Neural cell (in vitro differentiated cells): ENCODE measurements at regions not wholly inside any gene's neighbourhood (a gene's known extent, or its start where the extent isn't known, plus 50 kb on each side); places are given as distances from the start of the nearest gene placed in this dataset.

Experiments used
- H2AFZ ChIP-seq: fragments of 200-600, 300-800 bp; sonication (generic), shearing (Covaris generic); 2 replicates; pipeline ENCODE4 v1.6.0; 2014; ENCODE audit warnings: low read depth, mild to moderate bottlenecking, antibody characterized with exemption, low read length, moderate library complexity
- H3F3A ChIP-seq: fragments of 200-600 bp; shearing (Covaris generic); 2 replicates; pipeline ENCODE4 v1.6.1; 2016; ENCODE audit warnings: mild to moderate bottlenecking, moderate library complexity, mixed read lengths, antibody characterized with exemption, low read length; ENCODE audit not compliant: insufficient read depth, poor library complexity, severe bottlenecking
- H3K27ac ChIP-seq: fragments of 200-600, 300-800 bp; sonication (generic), shearing (Covaris generic); 2 replicates; pipeline ENCODE4 v1.5.1; 2014; ENCODE audit warnings: mild to moderate bottlenecking, low read length, moderate library complexity
- H3K27me3 ChIP-seq: fragments of 300-800, 200-600 bp; sonication (generic), shearing (Covaris generic); 2 replicates; pipeline ENCODE4 v1.6.0; 2014; ENCODE audit warnings: mild to moderate bottlenecking, low read depth, low read length, moderate library complexity; ENCODE audit not compliant: insufficient read depth
- H3K36me3 ChIP-seq: fragments of 300-800, 200-600 bp; sonication (generic), shearing (Covaris generic); 2 replicates; pipeline ENCODE4 v1.5.1; 2014; ENCODE audit warnings: mild to moderate bottlenecking, antibody characterized with exemption, low read length, moderate library complexity; ENCODE audit not compliant: insufficient read depth
- H3K4me2 ChIP-seq: fragments of 300-800, 200-600 bp; sonication (generic), shearing (Covaris generic); 2 replicates; pipeline ENCODE4 v1.6.0; 2014; ENCODE audit warnings: mild to moderate bottlenecking, low read length
- H3K4me3 ChIP-seq: fragments of 300-800, 200-600 bp; sonication (generic), shearing (Covaris generic); 2 replicates; pipeline ENCODE4 v1.5.1; 2014; ENCODE audit warnings: mild to moderate bottlenecking, low read length, moderate library complexity
- H3K79me2 ChIP-seq: fragments of 200-600 bp; shearing (Covaris generic); replicated peaks from 2 replicates; pipeline ENCODE4 v1.6.0; 2014; ENCODE audit warnings: mild to moderate bottlenecking, low read length, moderate library complexity; ENCODE audit not compliant: insufficient read depth
- H3K9ac ChIP-seq: fragments of 300-800, 200-600 bp; sonication (generic), shearing (Covaris generic); 2 replicates; pipeline ENCODE4 v1.6.1; 2016; ENCODE audit warnings: mild to moderate bottlenecking, low read length, mixed read lengths
- H3K9me2 ChIP-seq: fragments of 200-600 bp; shearing (Covaris generic); 2 replicates; pipeline ENCODE4 v1.6.1; 2016; ENCODE audit warnings: mild to moderate bottlenecking, low read length, mixed read lengths; ENCODE audit not compliant: insufficient read depth
- H3K9me3 ChIP-seq: fragments of 200-600, 300-800 bp; sonication (generic), shearing (Covaris generic); 2 replicates; pipeline ENCODE4 v1.6.1; 2016; ENCODE audit warnings: mild to moderate bottlenecking, mixed run types, low read length, moderate library complexity, mixed read lengths
- H4K20me1 ChIP-seq: fragments of 200-600 bp; shearing (Covaris generic); 2 replicates; pipeline ENCODE4 v1.6.1; 2016; ENCODE audit warnings: mild to moderate bottlenecking, mixed run types; ENCODE audit not compliant: insufficient read depth
- CTCF ChIP-seq: fragments of 450-650 bp; IDR thresholded peaks from 2 replicates; pipeline ENCODE4 v1.5.1; 2014; ENCODE audit warnings: antibody characterized with exemption, mild to moderate bottlenecking, moderate library complexity; ENCODE audit not compliant: poor library complexity, severe bottlenecking
- EP300 ChIP-seq: fragments of 450-650 bp; conservative IDR thresholded peaks from 2 replicates; pipeline ENCODE4 v1.6.1; 2014; ENCODE audit warnings: antibody characterized with exemption, mild to moderate bottlenecking, moderate library complexity; ENCODE audit not compliant: poor library complexity, severe bottlenecking
- EZH2 ChIP-seq: fragments of 200-600, 300-800 bp; shearing (Covaris generic), sonication (generic); IDR thresholded peaks from 2 replicates; pipeline ENCODE4 v1.6.1; 2014; ENCODE audit warnings: antibody characterized with exemption, low read length, borderline replicate concordance, mild to moderate bottlenecking; ENCODE audit not compliant: insufficient read depth, poor library complexity, severe bottlenecking
- MXI1 ChIP-seq: fragments of 450-650 bp; conservative IDR thresholded peaks from 2 replicates; pipeline ENCODE4 v1.6.1; 2014; ENCODE audit warnings: antibody characterized with exemption, mild to moderate bottlenecking; ENCODE audit not compliant: poor library complexity, severe bottlenecking
- POLR2AphosphoS5 ChIP-seq: IDR thresholded peaks from 2 replicates; pipeline ENCODE4 v1.6.1; 2012
- RAD21 ChIP-seq: fragments of 450-650 bp; conservative IDR thresholded peaks from 2 replicates; pipeline ENCODE4 v1.6.1; 2014; ENCODE audit warnings: antibody characterized with exemption, mild to moderate bottlenecking, moderate library complexity
- REST ChIP-seq: IDR thresholded peaks from 2 replicates; pipeline ENCODE4 v1.6.1; 2012; ENCODE audit warnings: borderline replicate concordance
- SMC3 ChIP-seq: fragments of 450-650 bp; conservative IDR thresholded peaks from 2 replicates; pipeline ENCODE4 v1.6.1; 2014; ENCODE audit warnings: antibody characterized with exemption, mild to moderate bottlenecking, moderate library complexity; ENCODE audit not compliant: poor library complexity
- TAF1 ChIP-seq: IDR thresholded peaks from 2 replicates; pipeline ENCODE4 v1.6.1; 2012; ENCODE audit warnings: low read depth

GRCh38 chr4:59068722-59069418, 1958.7 kb upstream of the IGFBP7 start:
- Histone ChIP-seq H3K9me2 (no peaks in the 10 kb centered on the region), H3K4me2 (no peak overlapping the region), H2AFZ (no peak overlapping the region), H3K4me3 (no peak overlapping the region), H3K79me2 (no peaks in the 10 kb centered on the region), H3K9ac (no peak overlapping the region), H3F3A (no peaks in the 10 kb centered on the region), H3K27ac (no peak overlapping the region), H3K27me3 (no peaks in the 10 kb centered on the region), H4K20me1 (no peaks in the 10 kb centered on the region), H3K9me3 (no peaks in the 10 kb centered on the region), H3K36me3 (no peaks in the 10 kb centered on the region)
- no peak for TF ChIP-seq TAF1
- no peak for TF ChIP-seq REST
- no peak for TF ChIP-seq SMC3
- TF ChIP-seq MXI1: no peak
- TF ChIP-seq RAD21: no peak
- TF ChIP-seq POLR2AphosphoS5: no peak
- TF ChIP-seq EP300: no peak
- TF ChIP-seq EZH2: no peak
- no peak for TF ChIP-seq CTCF

GRCh38 chr4:59086410-59086809, 1976.2 kb upstream of the IGFBP7 start:
- Histone ChIP-seq H3K36me3 (no peaks in the 10 kb centered on the region), H3K9me3 (no peaks in the 10 kb centered on the region), H4K20me1 (no peaks in the 10 kb centered on the region), H3F3A (no peaks in the 10 kb centered on the region), H3K27ac (peak overlapping the region; percentile 27), H3K4me2 (no peak overlapping the region), H3K27me3 (no peaks in the 10 kb centered on the region), H3K9ac (no peak overlapping the region), H2AFZ (no peak overlapping the region), H3K79me2 (no peaks in the 10 kb centered on the region), H3K9me2 (no peaks in the 10 kb centered on the region), H3K4me3 (no peak overlapping the region)
- no peak for TF ChIP-seq EZH2
- TF ChIP-seq RAD21: peak; percentile 32
- TF ChIP-seq EP300: peak; percentile 78
- peak; percentile 25 for TF ChIP-seq POLR2AphosphoS5
- peak; percentile 89 for TF ChIP-seq REST
